KMS-11 (cell line): ENCODE measurements at regions not wholly inside any gene's neighbourhood (a gene's known extent, or its start where the extent isn't known, plus 50 kb on each side); places are given as distances from the start of the nearest gene placed in this dataset.

ENCODE experiments used
- H2AFZ ChIP-seq: fragments of 200-600 bp; sonication (generic); 2 replicates; pipeline ENCODE4 v1.6.1; 2016; ENCODE audit warnings: antibody characterized with exemption, mixed run types, low read depth
- H3K27ac ChIP-seq: fragments of 200-600 bp; sonication (generic); 2 replicates; pipeline ENCODE4 v1.6.1; 2016; ENCODE audit warnings: mild to moderate bottlenecking, mixed run types
- H3K27me3 ChIP-seq: fragments of 200-600 bp; sonication (generic); 2 replicates; pipeline ENCODE4 v1.6.1; 2017; ENCODE audit warnings: mild to moderate bottlenecking, low read depth, mixed run types, moderate library complexity; ENCODE audit not compliant: insufficient read depth
- H3K36me3 ChIP-seq: fragments of 200-600 bp; sonication (generic); 2 replicates; pipeline ENCODE4 v1.6.1; 2017; ENCODE audit warnings: mild to moderate bottlenecking, mixed run types; ENCODE audit not compliant: insufficient read depth
- H3K4me1 ChIP-seq: fragments of 200-600 bp; sonication (generic); 2 replicates; pipeline ENCODE4 v1.6.1; 2016; ENCODE audit warnings: mild to moderate bottlenecking, low read depth, mixed run types; ENCODE audit not compliant: poor library complexity, severe bottlenecking
- H3K4me2 ChIP-seq: fragments of 200-600 bp; sonication (generic); 2 replicates; pipeline ENCODE4 v1.7.0; 2016; ENCODE audit warnings: mild to moderate bottlenecking, mixed run types
- H3K4me3 ChIP-seq: fragments of 200-600 bp; sonication (generic); IDR thresholded peaks from 2 replicates; pipeline ENCODE4 v1.6.1; 2017; ENCODE audit warnings: low read depth, low read length, mixed read lengths; ENCODE audit not compliant: insufficient read depth
- H3K79me2 ChIP-seq: fragments of 200-600 bp; sonication (generic); 2 replicates; pipeline ENCODE4 v1.6.1; 2016; ENCODE audit warnings: low read depth, mixed run types; ENCODE audit not compliant: insufficient read depth
- H3K9ac ChIP-seq: fragments of 200-600 bp; sonication (generic); 2 replicates; pipeline ENCODE4 v1.6.1; 2016; ENCODE audit warnings: mild to moderate bottlenecking, mixed run types
- H4K20me1 ChIP-seq: fragments of 200-600 bp; sonication (generic); 2 replicates; pipeline ENCODE4 v1.6.1; 2016; ENCODE audit warnings: mild to moderate bottlenecking, mixed run types; ENCODE audit not compliant: insufficient read depth
- CTCF ChIP-seq: fragments of 200-600 bp; sonication (generic); conservative IDR thresholded peaks from 2 replicates; pipeline ENCODE4 v1.6.1; 2017; ENCODE audit warnings: low read depth, mild to moderate bottlenecking, antibody characterized with exemption, low read length, moderate library complexity, mixed read lengths

- no peak overlapping the region for H3K27ac ChIP-seq
- H2AFZ ChIP-seq: no peak overlapping the region
- no peaks in the 10 kb centered on the region for H4K20me1 ChIP-seq
- no peak overlapping the region for H3K4me2 ChIP-seq
- no peaks in the 10 kb centered on the region for H3K27me3 ChIP-seq
- TF ChIP-seq CTCF: no peak
- no peak overlapping the region for H3K4me3 ChIP-seq
- no peaks in the 10 kb centered on the region for H3K79me2 ChIP-seq
- H3K4me1 ChIP-seq: no peaks in the 10 kb centered on the region
- H3K36me3 ChIP-seq: no peaks in the 10 kb centered on the region
- H3K9ac ChIP-seq: no peak overlapping the region
Observed at GRCh38 chr7:126103582-126103981, 1149.2 kb downstream of the GRM8 start.

- TF ChIP-seq CTCF: no peak
- Histone ChIP-seq H3K9ac (no peak overlapping the region), H4K20me1 (no peaks in the 10 kb centered on the region), H3K4me3 (no peak overlapping the region), H3K4me2 (no peak overlapping the region), H2AFZ (no peak overlapping the region), H3K4me1 (peaks cover 20% of the 10 kb centered on the region), H3K27me3 (no peaks in the 10 kb centered on the region), H3K36me3 (no peaks in the 10 kb centered on the region), H3K27ac (no peak overlapping the region), H3K79me2 (no peaks in the 10 kb centered on the region)
Observed at GRCh38 chr7:126083014-126083413, 1153.4 kb upstream of the POT1 start.

GRCh38 chr7:126079581-126079980 is 1150.0 kb upstream of the POT1 start:
- Histone ChIP-seq H3K4me3 (no peak overlapping the region), H3K9ac (no peak overlapping the region), H3K4me1 (peaks cover 20% of the 10 kb centered on the region), H3K79me2 (no peaks in the 10 kb centered on the region), H4K20me1 (no peaks in the 10 kb centered on the region), H3K4me2 (peak overlapping the region; percentile 25; the same call in 1 of the 2 replicates), H2AFZ (no peak overlapping the region), H3K36me3 (no peaks in the 10 kb centered on the region), H3K27me3 (no peaks in the 10 kb centered on the region), H3K27ac (no peak overlapping the region)
- no peak for TF ChIP-seq CTCF

GRCh38 chr7:126079151-126079550 is 1149.5 kb upstream of the POT1 start:
- Histone ChIP-seq H4K20me1 (no peaks in the 10 kb centered on the region), H3K79me2 (no peaks in the 10 kb centered on the region), H3K4me2 (no peak overlapping the region), H3K9ac (no peak overlapping the region), H3K4me3 (no peak overlapping the region), H3K27ac (no peak overlapping the region), H3K4me1 (peaks cover 20% of the 10 kb centered on the region), H3K36me3 (no peaks in the 10 kb centered on the region), H2AFZ (no peak overlapping the region), H3K27me3 (no peaks in the 10 kb centered on the region)
- TF ChIP-seq CTCF: no peak
